ENCODE measurements at regions not wholly inside any gene's neighbourhood (a gene's known extent, or its start where the extent isn't known, plus 50 kb on each side); places are given as distances from the start of the nearest gene placed in this dataset.
"Not testable (repeated sequence)": the region's sequence is repeated elsewhere in the genome, so short reads cannot be mapped to it uniquely, and the experiment has no call there.

DNA sequence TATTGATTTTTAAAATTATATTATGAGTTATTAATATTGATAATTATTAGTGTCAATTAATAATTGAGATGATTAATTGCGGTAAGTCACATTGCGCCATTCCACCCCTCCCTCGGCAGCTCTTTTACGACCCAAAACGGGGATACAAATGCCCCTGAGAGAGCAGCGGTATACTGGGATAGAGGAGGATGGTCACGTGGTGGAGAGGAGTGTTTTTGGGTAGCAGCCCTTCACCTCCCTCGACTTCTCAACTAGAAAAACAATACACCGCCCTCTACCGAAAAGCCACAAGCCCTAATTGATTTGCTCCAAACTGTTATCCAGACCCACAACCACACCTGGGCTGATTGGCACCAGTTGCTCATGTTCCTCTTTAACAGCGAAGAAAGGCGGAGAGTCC is 71.0 kb downstream of the DAPL1 start:
- ATAC-seq = not testable (repeated sequence)

DNA sequence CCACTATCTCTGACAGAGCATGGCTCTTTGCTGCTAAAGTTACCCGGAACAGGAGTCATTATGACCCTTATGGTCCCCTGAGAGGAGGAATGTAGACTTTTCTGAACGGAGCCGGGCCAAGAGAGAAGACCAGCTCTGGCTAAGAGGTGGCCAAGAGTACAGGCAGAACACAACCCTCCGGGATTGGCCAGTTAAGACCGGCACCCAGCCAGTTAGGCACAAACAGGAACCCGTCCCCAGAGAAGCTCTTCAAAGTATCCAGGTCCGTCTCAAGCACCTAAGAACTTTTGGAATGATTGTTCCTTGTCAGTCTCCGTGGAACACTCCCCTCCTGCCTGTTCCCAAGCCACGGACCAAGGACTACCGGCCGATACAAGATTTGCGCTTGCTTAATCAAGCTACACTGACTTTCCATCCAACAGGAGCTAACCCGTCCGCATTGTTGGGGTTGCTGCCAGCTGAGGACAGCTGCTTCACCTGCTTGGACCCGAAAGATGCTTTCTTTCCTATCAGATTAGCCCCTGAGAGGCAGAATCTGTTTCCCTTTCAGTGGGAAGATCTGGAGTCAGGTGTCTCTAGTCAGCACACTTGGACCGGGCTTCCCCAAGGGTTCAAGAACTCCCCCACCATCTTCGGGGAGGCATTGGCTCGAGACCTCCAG is 72.5 kb downstream of the DAPL1 start:
- not testable (repeated sequence) for ATAC-seq

DNA sequence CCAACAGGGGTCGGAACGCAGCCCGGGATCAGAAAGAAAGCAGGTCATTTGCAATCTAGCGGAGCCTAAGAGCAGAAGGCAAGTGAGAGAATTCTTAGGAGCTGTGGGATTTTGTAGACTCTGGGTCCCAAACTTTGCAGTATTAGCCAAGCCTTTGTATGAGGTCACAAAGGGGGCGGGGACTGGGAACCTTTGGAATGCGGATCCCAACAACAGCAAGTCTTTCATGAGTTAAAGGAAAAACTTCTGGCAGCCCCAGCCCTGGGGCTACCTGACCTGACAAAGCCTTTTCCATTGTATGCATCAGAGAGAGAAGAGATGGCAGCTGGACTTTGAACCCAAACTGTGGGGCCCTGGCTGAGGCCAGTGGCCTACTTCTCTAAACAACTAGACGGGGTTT is 73.3 kb downstream of the DAPL1 start:
- not testable (repeated sequence) for ATAC-seq

DNA sequence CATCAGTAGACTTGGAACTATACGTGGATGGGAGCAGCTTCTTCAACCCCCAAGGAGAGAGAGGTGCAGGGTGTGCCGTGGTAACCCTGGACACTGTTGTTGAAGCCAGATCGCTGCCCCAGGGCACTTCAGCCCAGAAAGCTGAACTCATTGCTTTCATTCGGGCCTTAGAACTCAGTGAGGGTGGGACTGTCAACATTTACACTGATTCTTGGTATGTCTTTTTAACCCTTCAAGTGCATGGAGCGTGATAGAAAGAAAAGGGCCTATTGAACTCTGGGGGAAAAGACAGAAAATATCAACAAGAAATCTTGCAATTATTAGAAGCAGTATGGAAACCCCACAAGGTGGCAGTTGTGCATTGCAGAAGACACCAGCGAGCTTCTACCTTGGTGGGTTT is 74.0 kb downstream of the DAPL1 start:
- not testable (repeated sequence) for ATAC-seq

DNA sequence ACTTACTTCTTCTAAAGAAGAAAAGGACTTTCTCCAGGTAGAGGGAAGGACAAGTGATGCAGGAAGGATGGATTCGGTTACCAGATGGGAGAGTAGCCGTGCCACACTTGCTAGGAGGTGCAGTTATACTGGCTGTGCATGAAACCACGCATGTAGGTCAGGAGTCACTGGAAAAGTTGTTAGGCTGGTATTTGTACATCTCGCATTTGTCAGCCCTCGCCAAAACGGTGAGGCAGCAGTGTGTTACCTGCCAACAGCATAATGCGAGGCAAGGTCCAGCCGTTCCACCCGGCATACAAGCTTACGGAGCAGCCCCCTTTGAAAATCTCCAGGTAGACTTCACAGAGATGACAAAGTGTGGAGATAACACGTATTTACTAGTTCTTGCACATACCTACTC is 74.5 kb downstream of the DAPL1 start:
- not testable (repeated sequence) for ATAC-seq

DNA sequence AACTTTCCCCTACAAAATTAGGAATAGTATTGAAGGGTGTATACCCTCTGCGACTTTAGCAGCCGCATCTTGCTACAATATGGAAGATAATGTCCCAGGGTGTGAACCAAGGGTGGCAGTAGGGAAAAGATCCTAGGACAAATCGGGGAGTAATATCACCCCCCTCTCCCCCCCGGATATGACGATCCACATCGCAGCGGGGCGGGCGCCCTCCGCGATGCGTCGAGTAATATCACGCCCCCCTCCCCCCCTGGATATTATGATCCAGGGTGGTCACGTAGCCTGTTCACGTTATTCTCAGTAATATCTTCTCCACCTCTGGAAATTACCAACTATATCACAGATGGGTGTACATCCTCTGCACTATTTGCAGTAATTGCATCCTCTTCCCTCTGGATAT is 82.9 kb downstream of the DAPL1 start:
- no peak for ATAC-seq

DNA sequence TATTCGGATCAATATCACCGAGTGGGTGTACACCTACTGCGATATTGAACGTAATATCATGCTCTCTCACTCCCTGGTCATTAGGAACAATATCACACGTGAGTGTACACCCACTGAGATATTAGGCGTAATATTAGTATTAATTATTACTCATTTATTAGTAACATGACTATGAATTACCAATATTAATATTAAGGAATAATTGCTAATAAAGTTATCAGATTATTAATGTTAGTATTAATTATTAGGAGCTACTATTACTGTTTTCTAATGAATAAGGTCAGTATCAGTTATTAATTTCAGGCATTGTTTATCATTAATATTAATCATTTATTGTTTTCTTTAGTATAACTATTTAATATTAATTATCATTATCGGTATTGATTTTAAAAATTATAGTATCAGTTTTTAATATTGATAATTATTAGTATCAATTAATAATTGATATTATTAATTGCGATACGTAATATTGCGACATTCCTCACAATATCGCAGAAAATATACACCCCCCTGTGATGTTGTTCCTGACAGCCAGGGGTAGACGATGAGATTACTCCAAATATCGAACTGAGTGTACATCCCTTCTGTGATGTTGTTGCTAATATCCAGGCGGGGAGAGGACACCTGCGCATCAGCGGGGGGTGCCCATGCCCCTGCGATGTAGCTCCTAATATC is 84.2 kb downstream of the DAPL1 start:
- ATAC-seq = no peak

DNA sequence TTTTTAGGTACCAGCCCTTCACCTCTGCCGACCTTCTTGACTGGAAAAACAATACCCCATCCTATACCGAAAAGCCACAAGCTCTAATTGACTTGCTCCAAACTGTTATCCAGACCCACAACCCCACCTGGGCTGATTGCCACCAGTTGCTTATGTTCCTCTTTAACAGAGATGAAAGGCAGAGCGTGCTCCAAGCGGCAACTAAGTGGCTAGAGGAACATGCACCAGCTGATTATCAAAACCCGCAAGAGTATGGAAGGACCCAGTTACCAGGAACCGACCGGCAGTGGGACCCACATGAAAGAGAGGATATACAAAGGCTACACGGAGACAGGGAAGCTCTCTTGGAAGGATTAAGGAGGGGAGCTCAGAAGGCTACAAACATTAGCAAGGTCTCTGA is 86.1 kb upstream of the TANC1 start:
- ATAC-seq = no peak

DNA sequence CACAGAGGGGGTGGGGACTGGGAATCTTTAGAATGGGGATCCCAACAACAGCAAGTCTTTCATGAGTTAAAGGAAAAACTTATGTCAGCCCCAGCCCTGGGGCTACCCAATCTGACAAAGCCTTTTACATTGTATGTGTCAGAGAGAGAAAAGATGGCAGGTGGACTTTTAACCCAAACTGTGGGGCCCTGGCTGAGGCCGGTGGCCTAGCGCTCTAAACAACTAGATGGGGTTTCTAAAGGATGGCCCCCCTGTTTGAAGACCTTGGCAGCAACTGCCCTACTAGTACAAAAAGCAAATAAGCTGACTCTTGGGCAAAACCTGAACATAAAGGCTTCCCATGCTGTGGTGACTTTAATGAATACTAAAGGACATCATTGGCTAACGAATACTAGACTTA is 83.9 kb upstream of the TANC1 start:
- not testable (repeated sequence) for ATAC-seq

DNA sequence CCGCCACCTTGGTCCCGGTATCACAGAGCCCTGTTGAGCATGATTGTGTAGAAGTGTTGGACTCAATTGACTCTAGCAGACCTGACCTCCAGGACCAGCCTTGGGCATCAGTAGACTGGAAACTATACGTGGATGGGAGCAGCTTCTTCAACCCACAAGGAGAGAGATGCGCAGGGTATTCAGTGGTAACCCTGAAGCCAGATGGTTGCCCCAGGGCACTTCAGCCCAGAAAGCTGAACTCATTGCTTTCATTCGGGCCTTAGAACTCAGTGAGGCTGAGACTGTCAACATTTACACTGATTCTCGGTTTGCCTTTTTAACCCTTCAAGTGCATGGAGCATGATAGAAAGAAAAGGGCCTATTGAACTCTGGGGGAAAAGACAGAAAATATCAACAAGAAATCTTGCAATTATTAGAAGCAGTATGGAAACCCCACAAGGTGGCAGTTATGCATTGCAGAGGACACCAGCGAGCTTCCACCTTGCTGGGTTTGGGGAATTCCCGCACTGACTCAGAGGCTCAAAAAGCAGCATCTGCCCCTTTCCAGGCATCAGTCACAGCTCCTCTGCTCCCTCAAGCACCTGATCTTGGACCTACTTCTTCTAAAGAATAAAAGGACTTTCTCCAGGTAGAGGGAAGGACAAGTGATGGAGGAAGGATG is 83.3 kb upstream of the TANC1 start:
- ATAC-seq = not testable (repeated sequence)

DNA sequence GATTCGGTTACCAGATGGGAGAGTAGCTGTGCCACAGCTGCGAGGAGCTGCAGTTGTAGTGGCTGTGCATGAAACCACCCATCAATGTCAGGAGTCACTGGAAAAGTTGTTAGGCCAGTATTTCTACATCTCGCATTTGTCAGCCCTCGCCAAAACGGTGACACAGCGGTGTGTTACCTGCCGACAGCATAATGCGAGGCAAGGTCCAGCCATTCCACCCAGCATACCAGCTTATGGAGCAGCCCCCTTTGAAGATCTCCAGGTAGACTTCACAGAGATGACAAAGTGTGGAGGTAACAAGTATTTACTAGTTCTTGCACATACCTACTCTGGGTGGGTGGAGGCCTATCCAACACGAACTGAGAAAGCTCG is 82.8 kb upstream of the TANC1 start:
- ATAC-seq = not testable (repeated sequence)

DNA sequence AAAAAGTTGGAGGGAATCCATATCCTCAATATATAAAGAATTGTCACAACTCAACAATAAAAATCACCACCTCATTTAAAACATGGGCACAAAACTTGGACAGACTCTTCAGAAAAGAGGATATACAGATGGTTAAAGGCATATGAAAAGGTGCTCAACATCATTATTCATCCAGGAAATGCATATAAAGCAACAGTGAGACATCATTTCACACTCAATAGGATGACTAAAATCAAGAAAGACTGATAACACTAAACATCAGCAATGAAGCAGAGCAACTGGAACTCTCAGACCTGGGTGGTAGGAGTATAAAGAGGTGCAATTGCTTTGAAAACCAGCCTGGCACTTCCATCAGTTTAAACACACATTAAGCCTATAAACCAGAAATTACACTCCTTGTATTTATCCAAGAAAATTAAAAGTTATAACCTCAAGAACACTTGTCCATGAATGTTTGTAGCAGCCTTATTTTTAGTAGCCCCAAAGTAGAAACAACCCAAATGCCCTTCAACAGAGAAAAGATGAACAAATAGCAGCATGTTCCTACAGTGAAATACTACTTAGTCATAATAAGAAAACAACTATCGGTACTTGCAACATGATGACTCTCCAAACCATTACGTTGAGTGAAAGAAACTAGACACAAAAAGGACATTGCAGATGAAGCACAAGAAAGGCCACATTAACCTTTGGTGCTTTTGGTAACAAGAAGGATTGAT is 79.1 kb upstream of the TANC1 start:
- peak; percentile 53 to 60 for ATAC-seq

DNA sequence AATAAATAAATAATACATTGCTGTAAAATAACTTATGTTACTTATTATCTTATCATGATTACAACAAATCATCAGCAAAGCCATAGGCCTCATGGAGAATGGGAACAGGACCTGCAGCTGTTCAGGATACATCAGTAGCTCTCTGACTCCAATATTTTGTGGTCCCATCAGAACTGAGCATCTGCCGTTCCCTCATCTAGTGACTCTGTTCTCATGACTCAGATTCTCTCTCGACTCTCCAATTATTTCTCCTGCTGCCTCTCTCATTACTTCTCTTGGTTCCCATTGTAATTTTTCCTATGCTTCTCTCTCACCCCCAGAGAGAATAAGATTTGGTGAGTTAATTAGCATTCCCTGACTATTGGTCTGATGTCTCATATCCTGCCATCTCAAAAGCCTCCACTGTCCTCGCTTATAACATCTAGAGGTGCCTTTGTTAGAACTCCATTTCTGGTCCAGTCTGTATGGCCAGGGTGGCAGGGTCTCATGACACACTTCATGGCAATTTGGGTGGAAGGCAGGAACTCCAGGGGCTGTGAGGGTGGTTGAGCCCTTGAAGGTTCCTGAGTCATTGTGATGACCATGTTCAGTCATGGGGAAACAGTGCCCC is 78.0 kb upstream of the TANC1 start:
- ATAC-seq = no peak

DNA sequence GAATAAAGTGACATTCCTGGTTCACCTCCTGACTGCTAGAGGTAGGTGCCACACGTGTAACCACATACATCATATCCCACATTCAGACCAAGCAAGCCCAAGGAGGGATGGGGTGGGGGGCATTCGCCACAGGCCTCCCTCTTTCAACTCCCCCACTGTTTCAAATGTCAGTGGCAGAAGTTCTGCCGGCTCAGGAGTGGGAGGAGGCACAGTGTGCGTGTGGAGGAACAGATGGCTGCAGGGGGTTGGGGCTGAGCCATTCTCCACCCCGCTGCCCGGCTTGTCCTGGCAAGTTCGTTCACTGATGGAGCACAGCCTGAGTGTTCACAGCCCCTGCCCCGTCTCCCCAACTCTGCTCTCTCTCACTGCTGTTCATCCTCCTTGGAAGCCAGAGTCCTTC is 75.4 kb upstream of the TANC1 start:
- ATAC-seq = no peak

DNA sequence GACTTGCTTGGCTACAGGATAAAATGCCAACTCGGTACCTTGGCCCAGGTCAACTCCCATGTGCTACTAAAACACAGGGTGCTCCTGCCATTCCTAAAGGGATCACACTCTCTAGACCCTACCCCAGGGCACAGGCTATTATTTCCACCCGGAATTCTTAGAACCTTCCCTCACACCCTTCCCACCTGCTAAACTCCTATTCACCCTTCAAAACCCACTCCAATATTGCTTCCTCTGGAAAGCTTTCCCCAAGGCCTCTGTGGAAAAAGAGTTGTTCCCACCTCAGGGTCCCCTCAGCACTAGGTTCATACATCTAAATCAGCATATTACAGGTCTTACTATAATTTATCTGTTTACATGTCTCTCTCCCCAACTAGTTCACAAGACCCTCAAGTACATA is 75.0 kb upstream of the TANC1 start:
- ATAC-seq = no peak

DNA sequence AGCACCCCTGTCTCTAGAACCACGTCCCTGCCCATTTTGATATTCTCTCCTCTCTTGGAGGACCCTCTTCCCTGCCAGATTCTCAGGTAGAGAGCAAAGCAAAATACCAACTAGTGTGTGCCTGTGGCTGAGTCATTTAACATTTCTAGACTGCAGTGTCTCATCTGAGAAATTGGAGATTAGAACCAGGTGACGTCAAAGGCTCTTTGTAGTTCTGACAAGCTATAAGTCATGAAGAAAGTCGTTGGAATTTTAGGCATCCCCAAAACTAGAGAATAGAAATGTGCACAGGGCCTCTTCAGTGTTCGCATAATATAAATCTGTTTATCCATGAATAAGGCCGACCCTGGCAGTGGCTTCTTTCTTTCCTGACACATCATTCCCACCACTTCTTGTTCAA is 74.4 kb upstream of the TANC1 start:
- ATAC-seq = no peak

DNA sequence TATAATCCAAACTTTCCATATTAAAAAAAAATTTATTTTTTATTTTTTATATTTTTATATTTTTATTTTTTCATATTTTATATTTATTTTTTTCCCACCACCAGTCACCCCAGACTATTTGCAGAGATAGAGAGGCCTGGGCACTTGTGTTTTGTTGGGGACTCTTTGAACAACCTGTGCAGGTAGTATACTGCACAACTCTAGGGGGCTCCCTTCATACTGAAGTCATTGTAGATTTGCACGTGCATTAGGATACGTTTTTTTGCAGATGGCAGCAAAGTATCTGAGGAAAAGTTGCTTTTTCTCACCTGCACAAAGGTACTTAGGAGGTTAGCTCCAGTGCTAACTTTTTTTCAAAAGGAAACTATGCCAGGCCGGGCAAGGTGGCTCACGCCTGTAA is 73.9 kb upstream of the TANC1 start:
- ATAC-seq = no peak

DNA sequence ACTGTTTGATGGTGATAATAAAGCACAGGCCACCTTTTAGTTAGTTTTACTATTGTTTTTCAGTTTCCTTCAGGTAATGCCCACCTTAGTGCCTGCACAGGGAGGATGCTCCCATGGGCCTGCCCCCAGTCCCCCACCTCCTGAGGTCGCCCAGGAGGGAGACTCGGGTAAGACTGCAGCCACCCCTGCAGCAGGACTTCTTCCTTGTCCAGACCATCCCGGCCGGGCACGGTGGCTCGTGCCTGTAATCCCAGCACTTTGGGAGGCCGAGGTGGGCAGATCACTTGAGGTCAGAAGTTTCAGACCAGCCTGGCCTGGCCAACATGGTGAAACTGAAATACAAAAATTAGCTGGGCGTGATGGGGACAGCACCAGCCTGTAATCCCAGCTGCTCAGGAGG is 68.1 kb upstream of the TANC1 start:
- ATAC-seq = no peak

DNA sequence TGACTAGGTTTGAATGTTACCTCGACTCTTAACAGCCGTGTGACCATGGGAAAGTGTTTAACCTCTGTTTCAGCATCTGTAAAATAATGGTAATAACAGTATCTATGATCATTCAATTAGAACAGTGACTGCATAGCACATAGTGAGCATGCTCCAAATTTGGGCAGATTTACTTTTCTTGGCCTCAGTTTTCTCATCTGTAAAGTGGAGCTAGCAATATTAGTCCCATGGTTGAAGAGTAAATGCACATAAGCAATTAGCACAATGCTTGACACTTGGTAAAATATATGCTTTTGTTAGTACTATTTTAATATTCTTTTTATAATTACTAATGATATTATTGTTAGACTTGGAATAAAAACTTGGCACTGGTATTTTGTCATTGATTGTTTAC is 66.4 kb upstream of the TANC1 start:
- ATAC-seq = no peak

DNA sequence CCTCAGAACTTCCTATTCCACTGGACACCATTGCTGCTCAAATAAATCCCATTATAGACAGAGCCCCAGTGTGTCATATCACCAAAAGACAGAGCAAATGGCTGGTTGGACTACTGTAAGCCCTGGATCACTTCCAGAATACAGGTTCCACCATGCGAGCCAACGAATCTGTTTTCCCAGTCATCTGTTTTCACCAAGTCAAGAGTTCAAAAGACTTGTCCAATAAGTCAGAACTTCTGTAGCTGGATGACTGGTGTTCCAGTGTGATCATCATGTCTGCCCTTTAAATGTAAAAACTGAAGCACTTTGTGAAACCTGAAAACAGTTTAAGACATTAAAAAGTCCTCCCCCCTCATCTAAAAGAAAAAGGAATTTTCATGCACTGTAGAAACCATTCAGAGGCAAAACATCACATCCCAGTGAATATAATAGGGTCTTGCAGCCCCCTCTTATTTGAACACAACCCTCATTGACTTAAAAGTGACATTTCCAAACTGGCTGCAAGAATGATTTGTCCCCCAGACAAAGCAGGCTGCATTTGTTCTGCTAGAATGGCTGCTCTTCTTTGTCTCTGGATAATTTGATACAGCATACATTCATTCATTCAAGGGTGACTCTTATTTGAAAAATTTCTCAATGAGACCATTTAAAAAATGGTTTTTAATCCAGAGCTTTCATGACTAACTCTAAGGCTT is 64.6 kb upstream of the TANC1 start:
- no peak for ATAC-seq

DNA sequence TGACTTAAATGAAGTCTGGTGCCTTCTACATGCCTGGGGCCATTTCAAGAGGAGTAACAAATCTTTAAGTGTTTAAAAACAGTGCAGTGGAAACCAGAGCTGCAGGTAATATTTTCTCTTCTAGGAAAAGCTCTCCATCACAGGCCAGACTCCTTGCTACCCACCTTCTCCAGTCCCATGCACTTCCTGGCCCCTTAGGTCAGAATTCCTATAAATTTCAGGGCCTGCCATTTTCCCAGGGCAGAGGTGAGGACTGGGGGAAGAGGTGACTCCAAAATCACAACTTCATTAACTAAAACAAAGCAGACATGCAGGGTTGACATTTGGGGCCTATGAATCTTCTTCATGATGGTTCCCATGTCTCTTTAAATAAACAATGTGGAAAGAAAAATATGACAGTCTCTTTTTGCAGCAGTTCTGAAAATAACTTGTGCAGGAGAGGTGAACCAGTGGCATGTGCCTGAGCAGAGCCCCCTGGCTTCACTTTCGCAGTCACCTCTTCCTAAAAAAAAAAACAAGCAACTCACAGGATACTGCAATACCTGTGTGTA is 63.7 kb upstream of the TANC1 start:
- ATAC-seq = no peak

DNA sequence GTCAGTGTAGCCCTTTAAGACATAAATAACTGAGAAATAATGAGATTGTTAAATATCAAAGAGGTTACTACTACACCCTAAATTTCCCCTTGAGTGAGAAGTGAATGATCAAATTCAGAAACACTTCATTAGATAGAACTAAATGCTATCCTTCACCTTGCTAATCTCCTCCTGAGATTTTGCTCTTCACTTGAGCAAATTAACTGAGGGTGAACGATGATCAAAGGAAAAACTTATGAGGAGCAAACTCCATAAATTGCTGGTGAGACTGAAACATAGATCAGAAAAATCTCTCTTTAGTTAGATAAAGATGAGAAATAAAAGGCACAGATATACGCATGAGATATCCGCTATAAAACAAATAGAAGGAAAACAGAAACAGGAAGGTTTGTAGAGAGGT is 63.1 kb upstream of the TANC1 start:
- ATAC-seq = no peak

Measured in activated CD4-positive, CD25-positive, alpha-beta regulatory T cell treated with anti-CD3 and anti-CD28 coated beads, Interleukin-2, amount 50 U/mL, for 24 hours (primary cell).